GM23338 (cell line): ENCODE measurements at regions not wholly inside any gene's neighbourhood (a gene's known extent, or its start where the extent isn't known, plus 50 kb on each side); places are given as distances from the start of the nearest gene placed in this dataset.

Experiments used
- ATAC-seq: fragments of 200-7000 bp; cut with Tn5 transposase; 3 replicates; pipeline ENCODE4 v1.9.1; 2020
- DNase-seq: peaks from one replicate; pipeline ENCODE4 v3.0.0-alpha.2; 2015; ENCODE audit warnings: low spot score
- H2AFZ ChIP-seq: fragments of 200-600 bp; sonication (generic); 2 replicates; pipeline ENCODE4 v1.8.0; 2016; ENCODE audit warnings: antibody characterized with exemption, mild to moderate bottlenecking, moderate library complexity
- H3F3A ChIP-seq: fragments of 200-600 bp; sonication (generic); replicated peaks from 2 replicates; pipeline ENCODE4 v1.8.0; 2017; ENCODE audit warnings: antibody characterized with exemption, mixed run types, low read depth
- H3K27ac ChIP-seq: fragments of 200-600 bp; sonication (generic); 2 replicates; pipeline ENCODE4 v1.6.1; 2016; ENCODE audit warnings: low read depth
- H3K27me3 ChIP-seq: fragments of 200-600 bp; sonication (generic); 2 replicates; pipeline ENCODE4 v1.8.0; 2016; ENCODE audit warnings: mild to moderate bottlenecking, mixed run types, moderate library complexity; ENCODE audit not compliant: insufficient read depth
- H3K36me3 ChIP-seq: fragments of 200-600 bp; sonication (generic); 2 replicates; pipeline ENCODE4 v1.8.0; 2016; ENCODE audit warnings: mild to moderate bottlenecking; ENCODE audit not compliant: insufficient read depth
- H3K4me1 ChIP-seq: fragments of 200-600 bp; sonication (generic); 2 replicates; pipeline ENCODE4 v1.8.0; 2016; ENCODE audit warnings: mild to moderate bottlenecking, moderate library complexity; ENCODE audit not compliant: insufficient read depth
- H3K4me2 ChIP-seq: fragments of 200-600 bp; sonication (generic); 2 replicates; pipeline ENCODE4 v1.7.1; 2017; ENCODE audit warnings: mixed run types
- H3K4me3 ChIP-seq: fragments of 200-600 bp; sonication (generic); 2 replicates; pipeline ENCODE4 v1.6.1; 2016; ENCODE audit warnings: mixed run types
- H3K79me2 ChIP-seq: fragments of 200-600 bp; sonication (generic); replicated peaks from 2 replicates; pipeline ENCODE4 v1.8.0; 2017; ENCODE audit warnings: mild to moderate bottlenecking; ENCODE audit not compliant: insufficient read depth
- H3K9me2 ChIP-seq: fragments of 200-600 bp; sonication (generic); 2 replicates; pipeline ENCODE4 v1.8.0; 2017; ENCODE audit not compliant: insufficient read depth
- H4K20me1 ChIP-seq: fragments of 200-600 bp; sonication (generic); replicated peaks from 2 replicates; pipeline ENCODE4 v1.8.0; 2017; ENCODE audit warnings: mild to moderate bottlenecking; ENCODE audit not compliant: insufficient read depth
- H3K27ac Mint-ChIP-seq: 2 replicates; pipeline ENCODE4 v1.8.0; 2020; ENCODE audit warnings: inconsistent platforms, mild to moderate bottlenecking, moderate library complexity, mixed read lengths
- H3K27me3 Mint-ChIP-seq: 3 replicates; pipeline ENCODE4 v1.8.0; 2022; ENCODE audit warnings: low read depth, mild to moderate bottlenecking, moderate library complexity, mixed read lengths, inconsistent platforms; ENCODE audit not compliant: insufficient read depth, poor library complexity
- H3K36me3 Mint-ChIP-seq: 3 replicates; pipeline ENCODE4 v1.8.0; 2021; ENCODE audit warnings: low read depth, mild to moderate bottlenecking, inconsistent platforms, moderate library complexity, mixed read lengths
- H3K4me1 Mint-ChIP-seq: 3 replicates; pipeline ENCODE4 v1.8.0; 2020; ENCODE audit warnings: mild to moderate bottlenecking, inconsistent platforms, mixed read lengths
- H3K4me3 Mint-ChIP-seq: 3 replicates; pipeline ENCODE4 v1.8.0; 2021; ENCODE audit warnings: moderate library complexity, mild to moderate bottlenecking, inconsistent platforms, mixed read lengths
- H3K9me3 Mint-ChIP-seq: 3 replicates; pipeline ENCODE4 v1.8.0; 2020; ENCODE audit warnings: moderate library complexity, mild to moderate bottlenecking, inconsistent platforms, mixed read lengths
- CREB1 ChIP-seq: fragments of 250-450 bp; sonication (Bioruptor Pico); IDR thresholded peaks from 2 replicates; pipeline ENCODE4 v1.5.0; 2020; ENCODE audit warnings: low read depth, mild to moderate bottlenecking, moderate library complexity
- EZH2phosphoT487 ChIP-seq: fragments of 200-600 bp; sonication (generic); IDR thresholded peaks from one replicate; pipeline ENCODE4 v1.8.1; 2018; ENCODE audit warnings: antibody characterized with exemption; ENCODE audit not compliant: unreplicated experiment
- JUNB ChIP-seq: IDR thresholded peaks from one replicate; pipeline ENCODE4 v1.6.1; 2016; ENCODE audit warnings: antibody characterized with exemption; ENCODE audit not compliant: unreplicated experiment
- NANOG ChIP-seq: IDR thresholded peaks from 2 replicates; pipeline ENCODE4 v1.6.1; 2016; ENCODE audit warnings: antibody characterized with exemption, borderline replicate concordance
- POLR2AphosphoS5 ChIP-seq: IDR thresholded peaks from 2 replicates; pipeline ENCODE4 v1.6.1; 2016; ENCODE audit warnings: antibody characterized with exemption, low read depth
- STAT1 ChIP-seq: IDR thresholded peaks from one replicate; pipeline ENCODE4 v1.6.1; 2016; ENCODE audit warnings: antibody characterized with exemption; ENCODE audit not compliant: unreplicated experiment
- ZNF114 ChIP-seq: fragments of 250-450 bp; sonication (Bioruptor Pico); IDR thresholded peaks from 2 replicates; pipeline ENCODE4 v1.5.0; 2020; ENCODE audit warnings: mild to moderate bottlenecking, moderate library complexity
- TF ChIP-seq, protein P1 (sequence below), 2 experiments: fragments of 200-600 bp in 1 of 2; sonication (generic) in 1 of 2; conservative IDR thresholded peaks; 2 replicates each; pipeline versions ENCODE4 v1.5.1 to v1.6.1; 2016 to 2017; ENCODE audit warnings: antibody characterized with exemption in 2 of 2, low read depth in 2 of 2, mild to moderate bottlenecking in 2 of 2, moderate library complexity in 1 of 2
- TF ChIP-seq, protein P2 (sequence below): IDR thresholded peaks from one replicate; pipeline ENCODE4 v1.6.1; 2018; ENCODE audit warnings: antibody characterized with exemption; ENCODE audit not compliant: unreplicated experiment
- TF ChIP-seq, protein P3 (sequence below): IDR thresholded peaks from 2 replicates; pipeline ENCODE4 v1.6.1; 2016; ENCODE audit warnings: antibody characterized with exemption

DNA sequence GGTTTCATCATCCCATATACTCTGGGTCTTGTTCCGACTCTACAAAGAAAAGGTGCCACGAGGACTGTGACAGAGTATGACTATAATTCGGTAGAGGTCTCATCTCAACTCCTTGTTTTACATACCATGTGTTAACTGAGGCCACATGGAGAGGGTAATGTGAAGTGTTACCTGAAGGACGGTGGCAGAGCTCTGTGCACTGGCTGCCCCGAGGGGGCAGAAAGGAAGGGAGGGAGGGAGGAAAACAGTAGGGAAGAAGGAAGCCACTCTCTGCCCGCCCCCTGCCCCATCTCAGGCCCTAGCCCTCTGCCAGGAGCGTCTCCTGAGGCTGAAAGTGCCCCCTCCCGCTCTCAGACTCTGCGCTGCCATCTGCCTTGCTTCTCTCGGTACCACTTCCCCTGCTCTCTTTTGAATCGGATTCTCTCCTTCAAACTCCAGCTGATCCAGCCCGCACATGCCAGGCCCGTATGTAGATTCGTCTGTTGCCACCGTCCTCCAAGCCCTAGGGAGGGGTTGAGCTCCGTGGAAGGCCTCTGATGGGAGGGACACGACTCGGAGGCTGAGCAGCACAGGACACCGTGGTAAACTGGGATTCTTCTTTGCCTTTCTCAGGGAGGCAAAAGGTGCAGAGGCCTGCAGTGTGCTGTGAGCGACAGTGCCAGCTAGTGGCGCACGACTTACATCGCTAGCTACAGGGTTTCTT lies 70.5 kb upstream of the ATP10A start:
- Histone ChIP-seq H3K4me1 (peaks cover 11% of the 10 kb centered on the region; the same call in 1 of the 2 replicates), H4K20me1 (no peaks in the 10 kb centered on the region), H2AFZ (peak overlapping the region; percentile 99), H3K4me3 (peak overlapping the region; percentile 44), H3K27ac (no peak overlapping the region), H3F3A (no peaks in the 10 kb centered on the region), H3K9me2 (no peaks in the 10 kb centered on the region), H3K4me2 (peak overlapping the region; percentile 71), H3K27me3 (peaks cover 4% of the 10 kb centered on the region; the same call in 1 of the 2 replicates), H3K79me2 (no peaks in the 10 kb centered on the region), H3K36me3 (no peaks in the 10 kb centered on the region)
- H3K36me3 Mint-ChIP-seq, result no peaks in the 10 kb centered on the region
- TF ChIP-seq NANOG, result no peak
- TF ChIP-seq, protein P1, sequence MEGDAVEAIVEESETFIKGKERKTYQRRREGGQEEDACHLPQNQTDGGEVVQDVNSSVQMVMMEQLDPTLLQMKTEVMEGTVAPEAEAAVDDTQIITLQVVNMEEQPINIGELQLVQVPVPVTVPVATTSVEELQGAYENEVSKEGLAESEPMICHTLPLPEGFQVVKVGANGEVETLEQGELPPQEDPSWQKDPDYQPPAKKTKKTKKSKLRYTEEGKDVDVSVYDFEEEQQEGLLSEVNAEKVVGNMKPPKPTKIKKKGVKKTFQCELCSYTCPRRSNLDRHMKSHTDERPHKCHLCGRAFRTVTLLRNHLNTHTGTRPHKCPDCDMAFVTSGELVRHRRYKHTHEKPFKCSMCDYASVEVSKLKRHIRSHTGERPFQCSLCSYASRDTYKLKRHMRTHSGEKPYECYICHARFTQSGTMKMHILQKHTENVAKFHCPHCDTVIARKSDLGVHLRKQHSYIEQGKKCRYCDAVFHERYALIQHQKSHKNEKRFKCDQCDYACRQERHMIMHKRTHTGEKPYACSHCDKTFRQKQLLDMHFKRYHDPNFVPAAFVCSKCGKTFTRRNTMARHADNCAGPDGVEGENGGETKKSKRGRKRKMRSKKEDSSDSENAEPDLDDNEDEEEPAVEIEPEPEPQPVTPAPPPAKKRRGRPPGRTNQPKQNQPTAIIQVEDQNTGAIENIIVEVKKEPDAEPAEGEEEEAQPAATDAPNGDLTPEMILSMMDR (conservative IDR thresholded peaks at IDR 0.05; ENCODE audit: low read depth in 2 of 2), result peak; percentile 66 to 81
- peaks cover 17% of the 10 kb centered on the region; the same call in 2 of the 3 replicates for H3K9me3 Mint-ChIP-seq
- peaks cover 12% of the 10 kb centered on the region for H3K27me3 Mint-ChIP-seq
- peaks cover 9% of the 10 kb centered on the region for H3K4me1 Mint-ChIP-seq
- DNase-seq (peak; percentile 90), ATAC-seq (peak; percentile 95)
- peak overlapping the region; percentile 74 for H3K4me3 Mint-ChIP-seq
- no peak overlapping the region for H3K27ac Mint-ChIP-seq

- no peak overlapping the region for H3K27ac ChIP-seq
Measured at GRCh38 chr15:25932696-25933095, 69.6 kb upstream of the ATP10A start.

DNA sequence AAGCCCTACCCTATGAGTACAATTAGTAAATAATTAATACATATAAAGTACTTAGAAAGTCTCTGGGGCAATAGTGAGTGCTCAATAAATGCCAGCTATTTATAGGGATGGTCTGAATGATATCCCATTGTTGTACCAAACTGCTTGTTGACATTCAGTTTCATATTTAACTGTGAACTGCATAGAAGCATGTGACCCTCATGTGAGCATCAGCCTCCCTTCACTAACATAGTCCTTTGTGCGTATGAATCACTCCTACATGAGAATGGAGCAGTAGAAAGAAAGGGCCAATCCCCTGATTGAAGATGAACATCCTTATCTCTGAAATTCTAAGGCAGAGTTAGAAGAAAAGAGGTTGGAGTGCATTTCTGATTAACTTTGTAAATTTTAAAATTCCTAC lies 68.7 kb upstream of the ATP10A start:
- no peak overlapping the region for H3K4me3 Mint-ChIP-seq
- no peaks in the 10 kb centered on the region for H3K36me3 Mint-ChIP-seq
- H3K36me3 ChIP-seq, result no peaks in the 10 kb centered on the region
- DNase-seq, result no peak
- peaks cover 17% of the 10 kb centered on the region; the same call in 2 of the 3 replicates for H3K9me3 Mint-ChIP-seq
- no peak overlapping the region for H3K27ac Mint-ChIP-seq
- H2AFZ ChIP-seq, result no peak overlapping the region
- H4K20me1 ChIP-seq, result no peaks in the 10 kb centered on the region
- peaks cover 11% of the 10 kb centered on the region; the same call in 1 of the 2 replicates for H3K4me1 ChIP-seq
- H3K4me1 Mint-ChIP-seq, result peaks cover 9% of the 10 kb centered on the region
- H3K27ac ChIP-seq, result no peak overlapping the region
- no peaks in the 10 kb centered on the region for H3F3A ChIP-seq
- ATAC-seq, result no peak
- H3K27me3 Mint-ChIP-seq, result peaks cover 11% of the 10 kb centered on the region
- no peak overlapping the region for H3K4me3 ChIP-seq
- H3K9me2 ChIP-seq, result peaks cover 3% of the 10 kb centered on the region; the same call in 1 of the 2 replicates
- peaks cover 4% of the 10 kb centered on the region; the same call in 1 of the 2 replicates for H3K27me3 ChIP-seq
- H3K79me2 ChIP-seq, result no peaks in the 10 kb centered on the region
- no peak overlapping the region for H3K4me2 ChIP-seq
- TF ChIP-seq, protein P2, sequence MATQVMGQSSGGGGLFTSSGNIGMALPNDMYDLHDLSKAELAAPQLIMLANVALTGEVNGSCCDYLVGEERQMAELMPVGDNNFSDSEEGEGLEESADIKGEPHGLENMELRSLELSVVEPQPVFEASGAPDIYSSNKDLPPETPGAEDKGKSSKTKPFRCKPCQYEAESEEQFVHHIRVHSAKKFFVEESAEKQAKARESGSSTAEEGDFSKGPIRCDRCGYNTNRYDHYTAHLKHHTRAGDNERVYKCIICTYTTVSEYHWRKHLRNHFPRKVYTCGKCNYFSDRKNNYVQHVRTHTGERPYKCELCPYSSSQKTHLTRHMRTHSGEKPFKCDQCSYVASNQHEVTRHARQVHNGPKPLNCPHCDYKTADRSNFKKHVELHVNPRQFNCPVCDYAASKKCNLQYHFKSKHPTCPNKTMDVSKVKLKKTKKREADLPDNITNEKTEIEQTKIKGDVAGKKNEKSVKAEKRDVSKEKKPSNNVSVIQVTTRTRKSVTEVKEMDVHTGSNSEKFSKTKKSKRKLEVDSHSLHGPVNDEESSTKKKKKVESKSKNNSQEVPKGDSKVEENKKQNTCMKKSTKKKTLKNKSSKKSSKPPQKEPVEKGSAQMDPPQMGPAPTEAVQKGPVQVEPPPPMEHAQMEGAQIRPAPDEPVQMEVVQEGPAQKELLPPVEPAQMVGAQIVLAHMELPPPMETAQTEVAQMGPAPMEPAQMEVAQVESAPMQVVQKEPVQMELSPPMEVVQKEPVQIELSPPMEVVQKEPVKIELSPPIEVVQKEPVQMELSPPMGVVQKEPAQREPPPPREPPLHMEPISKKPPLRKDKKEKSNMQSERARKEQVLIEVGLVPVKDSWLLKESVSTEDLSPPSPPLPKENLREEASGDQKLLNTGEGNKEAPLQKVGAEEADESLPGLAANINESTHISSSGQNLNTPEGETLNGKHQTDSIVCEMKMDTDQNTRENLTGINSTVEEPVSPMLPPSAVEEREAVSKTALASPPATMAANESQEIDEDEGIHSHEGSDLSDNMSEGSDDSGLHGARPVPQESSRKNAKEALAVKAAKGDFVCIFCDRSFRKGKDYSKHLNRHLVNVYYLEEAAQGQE, result no peak
- TF ChIP-seq STAT1 (no peak), ZNF114 (CRISPR knock-in tag) (no peak), POLR2AphosphoS5 (no peak), CREB1 (CRISPR knock-in tag) (no peak), EZH2phosphoT487 (no peak)
- TF ChIP-seq, protein P1 (conservative IDR thresholded peaks at IDR 0.05; ENCODE audit: low read depth in 2 of 2), result no peak
- TF ChIP-seq, protein P3, sequence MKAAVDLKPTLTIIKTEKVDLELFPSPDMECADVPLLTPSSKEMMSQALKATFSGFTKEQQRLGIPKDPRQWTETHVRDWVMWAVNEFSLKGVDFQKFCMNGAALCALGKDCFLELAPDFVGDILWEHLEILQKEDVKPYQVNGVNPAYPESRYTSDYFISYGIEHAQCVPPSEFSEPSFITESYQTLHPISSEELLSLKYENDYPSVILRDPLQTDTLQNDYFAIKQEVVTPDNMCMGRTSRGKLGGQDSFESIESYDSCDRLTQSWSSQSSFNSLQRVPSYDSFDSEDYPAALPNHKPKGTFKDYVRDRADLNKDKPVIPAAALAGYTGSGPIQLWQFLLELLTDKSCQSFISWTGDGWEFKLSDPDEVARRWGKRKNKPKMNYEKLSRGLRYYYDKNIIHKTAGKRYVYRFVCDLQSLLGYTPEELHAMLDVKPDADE, result no peak

More at GRCh38 chr15:25932696-25933095, 69.6 kb upstream of the ATP10A start:
- Mint-ChIP-seq H3K9me3 (peaks cover 17% of the 10 kb centered on the region; the same call in 2 of the 3 replicates), H3K27me3 (peaks cover 12% of the 10 kb centered on the region), H3K36me3 (no peaks in the 10 kb centered on the region), H3K4me3 (no peak overlapping the region), H3K27ac (no peak overlapping the region), H3K4me1 (peaks cover 9% of the 10 kb centered on the region)
- Histone ChIP-seq H4K20me1 (no peaks in the 10 kb centered on the region), H3K4me2 (no peak overlapping the region), H3K9me2 (peaks cover 3% of the 10 kb centered on the region; the same call in 1 of the 2 replicates), H3K4me1 (peaks cover 11% of the 10 kb centered on the region; the same call in 1 of the 2 replicates), H3F3A (no peaks in the 10 kb centered on the region), H3K4me3 (no peak overlapping the region), H3K79me2 (no peaks in the 10 kb centered on the region), H2AFZ (peak overlapping the region; percentile 99; the same call in 1 of the 2 replicates), H3K36me3 (no peaks in the 10 kb centered on the region), H3K27me3 (peaks cover 4% of the 10 kb centered on the region; the same call in 1 of the 2 replicates)
- no peak for ATAC-seq
- DNase-seq, result no peak
- TF ChIP-seq JUNB (no peak), POLR2AphosphoS5 (no peak), NANOG (no peak)
